Liver (tissue), 8 donors: ENCODE measurements at regions not wholly inside any gene's neighbourhood (a gene's known extent, or its start where the extent isn't known, plus 50 kb on each side); places are given as distances from the start of the nearest gene placed in this dataset.

Experiments
- DNase-seq: peaks from one replicate; pipeline ENCODE4 v3.0.0-alpha.2; 2017; ENCODE audit warnings: low spot score
- H3K27ac ChIP-seq, 2 donors: one replicate each; pipeline ENCODE4 v1.7.0; 2013; ENCODE audit warnings: inconsistent platforms in 2 of 2, low read length in 2 of 2, control low read depth in 1 of 2, low read depth in 1 of 2, mild to moderate bottlenecking in 1 of 2
- H3K27me3 ChIP-seq, 4 donors: one replicate each; pipeline versions ENCODE4 v1.6.1 to v1.7.0; 2013; ENCODE audit warnings: low read length in 3 of 4, inconsistent platforms in 1 of 4, mild to moderate bottlenecking in 1 of 4, moderate library complexity in 1 of 4; ENCODE audit not compliant: control insufficient read depth in 4 of 4, insufficient read depth in 4 of 4
- H3K36me3 ChIP-seq, 4 donors: one replicate each; pipeline versions ENCODE4 v1.6.1 to v1.7.0; 2013; ENCODE audit warnings: low read length in 3 of 4, mild to moderate bottlenecking in 3 of 4, low read depth in 1 of 4, moderate library complexity in 1 of 4; ENCODE audit not compliant: control insufficient read depth in 4 of 4, insufficient read depth in 3 of 4
- H3K4me1 ChIP-seq, 4 donors: one replicate each; pipeline versions ENCODE4 v1.6.1 to v1.7.0; 2013; ENCODE audit warnings: low read length in 3 of 4, mild to moderate bottlenecking in 3 of 4, moderate library complexity in 1 of 4; ENCODE audit not compliant: control insufficient read depth in 4 of 4, insufficient read depth in 4 of 4
- H3K4me3 ChIP-seq, 3 donors: one replicate each; pipeline versions ENCODE4 v1.6.1 to v1.7.0; 2013; ENCODE audit warnings: low read length in 3 of 3, control low read depth in 1 of 3, low read depth in 1 of 3, mild to moderate bottlenecking in 1 of 3
- H3K9ac ChIP-seq, 2 donors: one replicate each; pipeline ENCODE4 v1.7.0; 2013; ENCODE audit warnings: low read length in 2 of 2, mild to moderate bottlenecking in 2 of 2, moderate library complexity in 2 of 2, control low read depth in 1 of 2, low read depth in 1 of 2
- H3K9me3 ChIP-seq, 4 donors: one replicate each; pipeline versions ENCODE4 v1.6.1 to v1.7.0; 2013; ENCODE audit warnings: low read length in 3 of 4; ENCODE audit not compliant: control insufficient read depth in 4 of 4
- CTCF ChIP-seq: fragments of 150-350 bp; IDR thresholded peaks from 2 replicates; pipeline ENCODE4 v1.5.1; 2017; ENCODE audit warnings: improper control_type of control experiment, low read depth, low read length; ENCODE audit not compliant: missing input control
- FOXA1 ChIP-seq: IDR thresholded peaks from 2 replicates; pipeline ENCODE4 v1.6.1; 2016; ENCODE audit warnings: antibody characterized with exemption
- GABPA ChIP-seq, 2 donors: IDR thresholded peaks in 1 of 2; conservative IDR thresholded peaks in 1 of 2; 2 replicates each; pipeline ENCODE4 v1.6.1; 2016; ENCODE audit warnings: antibody characterized with exemption in 2 of 2, mild to moderate bottlenecking in 1 of 2, moderate library complexity in 1 of 2
- HNF4A ChIP-seq, 2 donors: conservative IDR thresholded peaks; 2 replicates each; pipeline ENCODE4 v1.6.1; 2016; ENCODE audit warnings: antibody characterized with exemption in 2 of 2, mild to moderate bottlenecking in 2 of 2
- HNF4G ChIP-seq: IDR thresholded peaks from 2 replicates; pipeline ENCODE4 v1.6.1; 2016; ENCODE audit warnings: antibody characterized with exemption
- JUND ChIP-seq, 2 donors: IDR thresholded peaks; 2 replicates each; pipeline ENCODE4 v1.6.1; 2016; ENCODE audit warnings: antibody characterized with exemption in 2 of 2
- NR2F2 ChIP-seq: IDR thresholded peaks from 2 replicates; pipeline ENCODE4 v1.6.1; 2016; ENCODE audit warnings: antibody characterized with exemption
- RAD21 ChIP-seq, 2 donors: IDR thresholded peaks; 2 replicates each; pipeline ENCODE4 v1.6.1; 2016; ENCODE audit warnings: antibody characterized with exemption in 2 of 2, mild to moderate bottlenecking in 2 of 2
- RXRA ChIP-seq, 2 donors: IDR thresholded peaks; 2 replicates each; pipeline ENCODE4 v1.6.1; 2017 to 2018; ENCODE audit warnings: antibody characterized with exemption in 2 of 2, mild to moderate bottlenecking in 1 of 2
- SP1 ChIP-seq: IDR thresholded peaks from 2 replicates; pipeline ENCODE4 v1.6.1; 2018; ENCODE audit warnings: antibody characterized with exemption, mild to moderate bottlenecking
- TAF1 ChIP-seq: conservative IDR thresholded peaks from 2 replicates; pipeline ENCODE4 v1.6.1; 2016; ENCODE audit warnings: antibody characterized with exemption, mild to moderate bottlenecking
- YY1 ChIP-seq: IDR thresholded peaks from 2 replicates; pipeline ENCODE4 v1.6.1; 2016; ENCODE audit warnings: antibody characterized with exemption, mild to moderate bottlenecking
- ZBTB33 ChIP-seq: IDR thresholded peaks from 2 replicates; pipeline ENCODE4 v1.6.1; 2016; ENCODE audit warnings: antibody characterized with exemption
- WGBS: extraction: QIAGEN DNeasy Blood & Tissue Kit; methylation state at CpG from one replicate; pipeline ENCODE4 v1.1.7; 2013; 5-methylcytosine and 5-hydroxymethylcytosine counted together
- TF ChIP-seq, protein P1 (sequence below): IDR thresholded peaks from 2 replicates; pipeline ENCODE4 v1.6.1; 2016; ENCODE audit warnings: antibody characterized with exemption
- donor health status: healthy.
- donor health status: healthy.
- donor health status: healthy.
- donor health status: healthy.
- donor health status: healthy.

- TF ChIP-seq, protein P1, sequence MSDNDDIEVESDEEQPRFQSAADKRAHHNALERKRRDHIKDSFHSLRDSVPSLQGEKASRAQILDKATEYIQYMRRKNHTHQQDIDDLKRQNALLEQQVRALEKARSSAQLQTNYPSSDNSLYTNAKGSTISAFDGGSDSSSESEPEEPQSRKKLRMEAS = no peak
- no peak for TF ChIP-seq HNF4G
Measured at GRCh38 chr4:32572366-32572765, 1852.2 kb downstream of the PCDH7 start (continued).

GRCh38 chr4:32574803-32575202 is 1854.6 kb downstream of the PCDH7 start:
- Histone ChIP-seq H3K36me3 (no peaks in the 10 kb centered on the region), H3K9me3 (no peaks in the 10 kb centered on the region), H3K27me3 (no peaks in the 10 kb centered on the region), H3K4me3 (no peak overlapping the region), H3K4me1 (no peaks in the 10 kb centered on the region), H3K27ac (no peak overlapping the region), H3K9ac (no peak overlapping the region)
- no peak for DNase-seq
- TF ChIP-seq RAD21 (IDR thresholded peaks at IDR 0.05) (no peak), CTCF (no peak), HNF4G (no peak), GABPA (IDR thresholded peaks at IDR 0.05 in 1 of 2, conservative IDR thresholded peaks at IDR 0.05 in 1 of 2) (no peak), ZBTB33 (no peak), RXRA (IDR thresholded peaks at IDR 0.05) (no peak), TAF1 (no peak), HNF4A (conservative IDR thresholded peaks at IDR 0.05) (no peak), FOXA1 (no peak), JUND (IDR thresholded peaks at IDR 0.05) (no peak), YY1 (no peak), SP1 (no peak), NR2F2 (no peak)
- TF ChIP-seq, protein P1 = no peak
- WGBS = 91% methylated on average over 1 of the region's 1 CpG

GRCh38 chr4:32589097-32589496 is 1868.9 kb downstream of the PCDH7 start:
- Histone ChIP-seq H3K9ac (no peak overlapping the region), H3K27ac (no peak overlapping the region), H3K36me3 (no peaks in the 10 kb centered on the region), H3K4me3 (no peak overlapping the region), H3K4me1 (no peaks in the 10 kb centered on the region), H3K27me3 (no peaks in the 10 kb centered on the region), H3K9me3 (peaks cover 0 to 3% (median 0%) of the 10 kb centered on the region in 4 donors)
- DNase-seq = no peak
- TF ChIP-seq YY1 = no peak
- TF ChIP-seq RXRA (IDR thresholded peaks at IDR 0.05) = no peak
- 69% methylated on average over 2 of the region's 2 CpGs for WGBS

DNA sequence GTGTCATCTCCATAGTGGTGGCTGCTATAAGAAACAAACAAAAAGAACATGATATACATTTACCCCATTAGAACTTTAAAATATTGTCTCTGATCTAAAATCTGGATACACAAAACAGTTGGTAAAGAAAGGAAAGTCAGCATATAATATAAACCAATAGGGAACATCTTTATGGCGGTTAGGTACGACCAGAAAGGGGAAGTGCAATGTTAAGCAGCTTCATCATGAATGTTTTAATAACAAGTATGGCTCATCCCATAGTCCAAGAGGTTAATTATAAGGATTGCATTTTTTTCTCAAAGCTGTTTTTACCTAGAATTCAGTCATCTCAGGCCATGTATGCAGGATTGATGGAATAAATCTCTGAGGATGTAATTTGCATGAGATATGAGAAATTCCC is 1869.7 kb downstream of the PCDH7 start:
- no peak overlapping the region for H3K9ac ChIP-seq
- no peaks in the 10 kb centered on the region for H3K27me3 ChIP-seq
- H3K36me3 ChIP-seq = no peaks in the 10 kb centered on the region
- H3K27ac ChIP-seq = no peak overlapping the region
- peaks cover 0 to 3% (median 0%) of the 10 kb centered on the region in 4 donors for H3K9me3 ChIP-seq
- 74% methylated on average over 2 of the region's 2 CpGs for WGBS
- DNase-seq = no peak
- TF ChIP-seq, protein P1 = no peak
- TF ChIP-seq HNF4G (no peak), SP1 (no peak), CTCF (no peak)
- no peaks in the 10 kb centered on the region for H3K4me1 ChIP-seq
- H3K4me3 ChIP-seq = no peak overlapping the region
